NCI-H2171 treated with DMSO at 0.1 percent for 48 hours (cell line): ENCODE measurements at regions not wholly inside any gene's neighbourhood (a gene's known extent, or its start where the extent isn't known, plus 50 kb on each side); places are given as distances from the start of the nearest gene placed in this dataset.
"Not testable (repeated sequence)": the region's sequence is repeated elsewhere in the genome, so short reads cannot be mapped to it uniquely, and the experiment has no call there.

Source experiments
- DNase-seq: peaks from one replicate; lab custom pipeline; 2025; lab: John Stamatoyannopoulos, UW

- DNase-seq, result no peak
Observed at GRCh38 chr18:42544901-42545300, 570.6 kb downstream of the RIT2 start.

GRCh38 chr18:42545825-42546224, 569.7 kb downstream of the RIT2 start:
- DNase-seq, result no peak

GRCh38 chr18:42548493-42548892, 567.0 kb downstream of the RIT2 start:
- DNase-seq, result no peak

GRCh38 chr18:42549596-42549995, 565.9 kb downstream of the RIT2 start:
- DNase-seq, result no peak

GRCh38 chr18:42552559-42552958, 562.9 kb downstream of the RIT2 start:
- not testable (repeated sequence) for DNase-seq

DNA sequence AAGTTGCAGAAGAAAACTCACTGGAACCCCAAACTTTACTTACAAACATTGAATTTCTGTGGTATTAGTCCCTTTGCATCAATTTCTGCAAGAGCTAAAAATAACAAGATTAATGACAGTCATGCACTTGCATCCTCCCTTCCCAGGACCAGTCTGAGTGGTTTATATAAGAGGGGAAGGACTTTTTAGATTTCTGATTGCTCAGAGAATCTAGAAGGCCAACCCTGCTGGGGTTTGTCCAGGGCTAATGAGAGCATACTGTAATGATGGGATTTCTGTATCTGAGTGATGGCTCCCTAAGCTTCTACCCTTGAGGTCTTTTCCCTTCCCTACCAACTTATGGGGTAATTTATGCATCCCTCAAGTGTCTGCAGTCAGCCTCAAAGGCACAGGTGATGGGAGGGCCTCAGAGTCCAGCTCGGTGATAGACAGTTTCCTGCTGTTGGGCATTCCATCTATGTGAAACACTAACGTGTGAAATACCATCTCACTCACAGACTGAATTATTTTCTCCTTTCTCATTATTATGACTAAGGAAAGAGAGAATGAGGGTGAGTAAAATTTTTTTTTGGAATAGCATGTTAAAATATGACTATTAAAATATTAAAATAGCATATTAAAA, 556.3 kb downstream of the RIT2 start:
- no peak for DNase-seq

DNA sequence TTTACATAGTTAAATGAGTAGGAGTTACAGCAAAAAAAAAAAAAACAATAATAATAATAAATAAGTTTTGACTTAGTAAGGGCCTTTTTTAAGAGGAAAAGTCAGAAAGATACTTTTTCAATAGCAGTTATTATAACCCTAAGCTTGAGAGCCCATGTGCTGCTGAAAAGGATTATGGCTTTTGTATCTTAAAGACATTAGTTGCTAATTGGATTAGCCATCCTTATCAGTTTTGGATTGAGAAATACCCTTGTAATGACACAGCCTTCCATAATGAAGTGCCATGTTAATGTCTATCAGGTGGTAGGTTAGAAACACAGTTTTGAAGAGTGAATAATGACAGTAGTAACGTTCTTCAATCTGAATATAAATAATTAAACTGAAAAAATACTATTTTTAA, 554.0 kb downstream of the RIT2 start:
- no peak for DNase-seq

DNA sequence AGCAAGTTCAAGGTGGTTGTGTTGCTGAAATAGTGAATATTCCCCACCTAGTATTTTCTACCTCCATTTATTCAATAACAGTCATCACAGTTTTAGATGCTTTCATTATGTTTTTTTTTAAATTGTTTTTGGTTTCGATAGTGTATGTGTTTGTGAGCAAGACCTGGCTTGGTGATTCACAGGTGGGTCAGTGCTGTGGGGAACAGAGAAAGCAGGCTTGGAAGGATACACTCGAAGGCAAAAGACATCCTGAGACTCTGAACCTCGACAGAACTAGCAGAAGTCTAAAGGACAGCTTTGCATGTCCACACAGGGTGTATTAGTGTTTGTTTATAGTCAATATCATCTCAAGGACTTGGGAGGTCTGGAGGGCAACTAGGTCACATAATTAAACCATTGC, 551.5 kb downstream of the RIT2 start:
- DNase-seq, result no peak

DNA sequence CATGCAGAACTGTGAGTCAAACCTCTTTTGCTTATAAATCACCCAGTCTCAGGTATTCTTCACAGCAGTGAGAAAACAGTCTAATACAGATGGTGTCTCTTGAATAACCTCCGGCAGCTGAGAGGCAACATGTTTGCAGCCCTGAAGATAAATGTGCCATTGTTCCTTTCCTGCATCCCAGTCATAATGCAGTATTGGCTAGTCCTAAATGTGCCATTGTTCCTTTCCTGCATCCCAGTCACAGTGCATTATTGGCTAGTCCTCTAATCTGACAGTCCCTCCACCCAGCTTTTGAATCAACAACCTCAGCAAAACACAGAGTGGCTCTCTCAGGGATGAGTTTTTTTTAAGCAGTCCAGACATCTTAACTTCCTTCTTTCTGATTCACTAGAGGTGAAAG, 550.7 kb downstream of the RIT2 start:
- DNase-seq, result no peak

DNA sequence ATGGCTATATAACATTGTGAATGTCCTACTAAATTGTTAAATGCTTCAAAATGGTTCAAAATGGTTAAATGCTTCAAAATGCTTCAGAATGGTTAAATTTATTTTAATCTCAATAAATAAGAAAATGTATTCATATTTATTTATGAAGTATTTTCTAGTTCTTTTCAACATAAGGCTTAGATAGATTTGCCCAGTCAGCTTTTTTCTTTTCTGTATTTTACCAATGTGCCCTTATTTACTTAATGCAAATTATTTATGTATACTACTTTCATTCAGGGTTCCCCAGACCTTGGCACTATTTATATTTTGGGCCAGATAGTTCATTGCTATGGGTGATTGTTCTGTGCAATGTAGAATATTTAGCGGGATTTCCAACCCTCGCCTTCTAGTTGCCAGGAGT, 546.7 kb downstream of the RIT2 start:
- no peak for DNase-seq

DNA sequence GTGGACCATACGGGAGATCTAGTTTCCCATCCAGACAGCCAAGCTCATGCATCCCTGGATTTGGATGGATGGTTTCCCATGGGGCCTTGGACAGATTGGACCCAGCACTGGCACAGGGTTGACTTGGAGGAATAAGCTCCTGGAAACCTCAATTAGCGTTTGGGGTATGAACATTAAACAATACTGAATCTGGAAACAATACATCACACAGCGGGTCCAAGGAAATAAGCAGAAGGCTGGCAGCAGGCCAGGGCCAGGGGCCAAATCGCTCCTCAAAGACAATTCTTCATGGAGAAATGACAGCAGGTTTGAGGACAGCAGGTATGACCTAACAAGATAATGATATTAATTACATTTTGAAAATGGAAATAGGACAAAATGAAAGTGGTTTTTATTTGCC, 540.6 kb downstream of the RIT2 start:
- DNase-seq, result peak; percentile 92

DNA sequence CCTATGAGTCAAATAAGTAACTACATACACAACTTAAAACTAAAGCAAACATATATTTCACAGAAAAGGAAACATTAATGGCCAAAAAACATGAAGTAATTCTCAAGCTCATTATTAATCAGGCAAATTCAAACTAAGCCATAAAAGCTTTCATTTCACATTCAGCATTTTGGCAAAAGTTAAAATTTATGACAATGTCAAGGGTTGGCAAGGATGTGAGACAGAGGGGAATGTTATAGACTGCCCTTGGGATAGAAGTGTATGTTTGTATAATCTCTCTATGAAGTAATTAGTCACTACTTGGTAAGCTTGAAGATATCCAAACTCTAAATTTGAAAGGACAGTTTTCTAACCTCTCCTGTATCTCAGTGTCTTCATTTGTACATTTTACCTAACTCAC, 539.4 kb downstream of the RIT2 start:
- no peak for DNase-seq

- no peak for DNase-seq
Observed at GRCh38 chr18:42578792-42579191, 536.7 kb downstream of the RIT2 start.

DNA sequence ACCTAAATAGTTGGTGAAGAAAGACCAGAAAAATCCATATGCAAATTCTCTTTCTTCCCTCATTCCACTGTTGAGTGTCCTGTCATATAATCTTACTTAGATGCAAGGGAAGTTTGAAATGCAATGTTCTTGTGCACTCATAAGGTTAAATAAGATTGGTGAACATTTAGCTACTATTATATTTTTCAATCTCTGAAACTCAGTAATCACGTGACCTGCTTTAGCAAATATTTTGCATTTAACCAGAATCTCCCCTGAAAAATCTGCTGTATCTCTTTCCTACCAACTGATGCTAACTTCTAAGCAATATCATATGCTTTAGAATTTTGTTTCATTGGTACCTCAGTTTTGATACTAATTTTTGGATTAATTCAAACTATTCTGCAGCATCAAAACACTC, 533.2 kb downstream of the RIT2 start:
- no peak for DNase-seq

GRCh38 chr18:42583283-42583731, 532.2 kb downstream of the RIT2 start:
- DNase-seq, result no peak

DNA sequence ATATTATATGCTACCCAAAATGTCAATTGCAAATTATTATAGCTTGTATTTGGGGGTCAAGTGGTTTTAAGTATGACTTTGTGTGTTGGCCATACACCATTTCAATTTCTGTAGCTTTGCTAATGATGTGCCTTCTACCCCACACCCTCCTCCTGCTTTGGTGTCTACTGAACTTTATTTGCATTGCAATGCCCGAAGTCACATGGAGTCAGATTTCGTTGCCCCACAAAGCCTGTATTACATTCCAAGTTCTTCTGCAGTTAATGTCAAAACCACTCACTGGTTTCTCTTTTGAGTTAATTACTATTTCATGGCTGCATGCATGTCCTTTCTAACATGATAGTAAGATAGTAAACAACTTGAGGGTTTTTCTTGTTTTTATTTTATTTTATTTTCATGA, 528.9 kb downstream of the RIT2 start:
- DNase-seq, result peak; percentile 12

DNA sequence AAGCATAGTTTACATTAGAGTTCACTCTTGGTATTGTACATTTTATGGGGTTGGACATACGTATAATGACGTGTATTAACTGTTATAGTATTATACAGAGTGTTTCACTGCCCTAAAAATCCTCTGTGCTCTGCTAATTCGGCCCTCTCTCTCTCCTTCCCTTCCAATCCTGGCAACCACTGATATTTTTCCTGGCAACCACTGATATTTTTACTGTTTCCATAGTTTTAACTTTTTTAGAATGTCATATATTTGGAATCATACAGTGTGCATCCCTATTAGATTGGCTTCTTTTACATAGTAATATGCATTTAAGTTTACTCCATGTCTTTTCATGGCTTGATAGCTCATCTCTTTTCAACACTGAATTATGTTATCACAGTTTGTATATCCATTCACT, 526.7 kb downstream of the RIT2 start:
- DNase-seq, result no peak

- no peak for DNase-seq
Observed at GRCh38 chr18:42604820-42605219, 510.7 kb downstream of the RIT2 start.

DNA sequence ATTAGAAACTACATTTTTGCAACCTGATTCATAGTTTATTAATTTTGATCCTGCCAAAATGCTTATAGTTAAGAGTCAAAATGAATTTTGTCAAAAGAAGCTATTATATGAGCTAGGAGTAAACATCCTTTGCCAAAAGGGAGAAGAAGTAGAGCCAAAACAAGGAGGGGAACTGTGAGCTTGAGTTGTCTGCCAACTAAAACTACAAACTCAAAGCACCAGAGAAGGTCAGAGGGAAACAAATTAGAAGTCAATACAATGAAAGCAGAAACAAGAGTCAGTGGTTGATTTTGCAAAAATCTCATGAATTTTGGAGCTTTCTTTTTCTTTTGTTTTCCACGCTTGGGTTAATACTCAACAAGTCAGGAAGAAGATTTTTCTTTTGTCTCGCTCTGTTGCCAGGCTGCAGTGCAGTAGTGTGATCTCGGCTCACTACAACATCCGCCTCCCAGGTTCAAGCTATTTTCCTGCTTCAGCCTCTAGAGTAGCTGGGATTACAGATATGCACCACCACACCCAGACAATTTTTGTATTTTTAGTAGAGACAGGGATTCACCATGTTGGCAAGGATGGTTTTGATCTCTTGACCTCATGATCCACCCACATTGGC, 508.5 kb downstream of the RIT2 start:
- DNase-seq, result no peak

- no peak for DNase-seq
Observed at GRCh38 chr18:42611134-42611533, 504.4 kb downstream of the RIT2 start.

DNA sequence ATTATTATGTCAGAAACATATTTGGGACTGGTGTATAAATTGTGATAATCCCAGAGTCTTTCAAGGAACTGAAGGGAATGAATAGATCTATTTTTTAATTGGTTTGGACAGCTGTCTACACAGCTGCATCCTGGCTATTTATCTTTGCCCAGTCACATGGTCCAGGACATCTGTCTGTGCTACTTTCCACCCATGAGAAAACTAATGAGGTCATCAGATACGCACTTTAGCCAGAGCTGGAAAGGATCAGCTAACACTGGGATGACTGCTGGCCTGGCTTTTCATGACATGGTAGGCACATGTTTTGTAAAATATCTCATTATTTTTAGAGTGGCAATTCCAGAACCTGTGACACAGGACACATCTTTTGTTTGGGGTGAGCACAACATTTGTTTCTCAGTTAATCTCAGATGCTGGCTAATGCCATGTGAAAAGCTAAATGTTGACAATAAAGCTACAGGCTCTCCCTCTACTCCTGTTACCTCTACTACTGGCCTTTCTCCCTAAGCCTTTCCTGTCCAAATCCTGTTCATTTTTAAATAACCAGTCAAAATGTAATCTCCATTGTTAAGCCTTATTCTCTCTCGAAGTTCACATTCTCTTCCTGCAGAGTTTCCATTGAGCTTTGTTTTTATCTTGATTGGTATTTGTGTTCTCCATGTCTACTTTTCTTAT, 500.7 kb downstream of the RIT2 start:
- DNase-seq, result peak; percentile 85

DNA sequence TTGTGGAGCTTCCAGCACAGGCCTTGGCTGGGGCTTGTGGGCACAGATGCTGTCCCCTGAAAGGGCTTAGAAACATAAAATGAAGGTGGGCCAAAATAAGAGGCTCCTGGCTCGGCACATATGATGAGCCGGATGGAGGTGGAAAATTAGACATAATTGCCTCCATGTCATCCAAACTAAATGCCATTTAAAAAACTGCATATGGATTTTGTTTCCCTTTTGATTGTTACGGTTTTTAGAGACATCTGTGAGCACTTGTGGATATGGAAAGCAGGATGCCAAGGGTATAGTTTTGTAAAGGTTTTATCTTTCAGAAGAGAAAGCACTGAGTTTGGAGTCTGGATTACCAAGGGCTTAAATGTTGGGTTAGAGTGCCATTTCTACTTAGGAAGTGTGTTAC, 498.3 kb downstream of the RIT2 start:
- peak; percentile 64 for DNase-seq

- no peak for DNase-seq
Observed at GRCh38 chr18:42619771-42620170, 495.7 kb downstream of the RIT2 start.

- DNase-seq, result no peak
Observed at GRCh38 chr18:42620657-42621056, 494.8 kb downstream of the RIT2 start.
